HG02852 (cell line): ENCODE measurements at regions not wholly inside any gene's neighbourhood (a gene's known extent, or its start where the extent isn't known, plus 50 kb on each side); places are given as distances from the start of the nearest gene placed in this dataset.
"Not testable (repeated sequence)": the region's sequence is repeated elsewhere in the genome, so short reads cannot be mapped to it uniquely, and the experiment has no call there.

ENCODE experiments used
- ATAC-seq: cut with Tn5 transposase; IDR thresholded peaks from one replicate; pipeline ENCODE4 v1.9.1; 2021; ENCODE audit warnings: mild to moderate bottlenecking, moderate library complexity; ENCODE audit not compliant: unreplicated experiment

DNA sequence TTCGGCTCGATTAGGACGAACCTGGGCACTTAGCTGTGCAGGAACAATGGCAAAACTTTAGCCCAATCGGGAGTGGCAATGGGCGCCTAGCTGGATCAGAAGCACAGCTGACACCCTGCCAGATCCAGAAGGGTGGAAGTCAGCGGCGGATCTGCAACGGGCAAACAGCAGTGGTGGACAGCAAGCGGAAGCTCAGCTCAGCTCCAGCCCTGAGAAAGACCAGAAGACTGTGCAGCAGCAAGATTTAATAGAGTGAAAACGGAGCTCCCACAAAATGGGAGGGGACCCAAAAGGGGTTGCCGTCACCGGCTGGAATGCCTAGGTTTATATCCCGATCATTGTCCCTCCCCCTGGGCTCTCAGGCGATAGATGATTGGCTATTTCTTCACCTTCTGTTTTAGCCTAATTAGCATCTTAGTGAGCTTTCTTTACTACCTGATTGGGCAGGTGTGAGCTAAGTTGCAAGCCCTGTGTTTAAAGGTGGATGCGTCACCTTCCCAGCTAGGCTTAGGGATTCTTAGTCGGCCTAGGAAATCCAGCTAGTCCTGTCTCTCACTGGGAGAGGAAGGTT is 1237.9 kb downstream of the CDH12 start:
- ATAC-seq = no peak

DNA sequence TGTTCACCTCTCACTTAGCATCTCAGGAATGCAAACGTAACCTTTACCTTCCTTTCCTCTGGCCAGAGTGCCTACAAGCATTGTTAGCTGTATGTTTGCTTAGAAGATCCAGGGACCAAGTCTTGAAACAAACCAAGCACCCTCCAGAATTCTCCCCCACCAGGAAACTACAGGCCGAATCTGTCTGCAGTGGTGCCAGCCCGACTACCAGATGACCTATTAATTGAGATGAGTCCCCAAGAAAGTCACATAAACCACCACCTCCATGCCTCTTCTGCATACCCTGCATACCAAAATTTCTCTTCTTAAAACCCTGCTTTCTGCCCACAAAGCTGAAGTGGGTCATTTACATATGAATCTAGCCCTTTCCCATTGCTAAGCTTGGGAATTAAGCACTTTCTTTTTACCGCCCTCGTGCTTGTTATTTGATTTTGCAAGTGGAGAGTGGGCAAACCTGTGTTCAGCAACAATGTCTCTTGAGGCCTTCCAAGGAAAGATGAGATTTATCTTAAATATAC is 1239.1 kb downstream of the CDH12 start:
- ATAC-seq = no peak

DNA sequence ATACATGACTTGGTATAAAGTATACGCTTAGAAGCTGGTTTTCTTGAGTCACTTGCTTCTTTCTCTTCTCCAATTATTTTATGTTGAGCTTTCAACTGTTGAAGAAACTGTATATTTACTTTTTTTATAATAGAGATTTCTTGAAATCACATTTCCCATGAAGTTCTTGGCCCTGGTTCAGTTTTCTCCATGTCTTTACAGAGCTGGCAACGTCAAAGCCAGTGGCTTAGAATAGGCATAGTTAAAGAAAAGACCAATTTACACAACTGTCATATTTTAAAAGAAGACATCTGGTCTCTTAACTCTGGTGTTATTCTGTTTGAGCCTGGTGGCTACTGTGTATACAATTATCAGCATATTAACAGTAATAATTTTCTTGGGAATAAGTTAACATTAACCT is 1249.3 kb downstream of the CDH12 start:
- ATAC-seq = no peak

DNA sequence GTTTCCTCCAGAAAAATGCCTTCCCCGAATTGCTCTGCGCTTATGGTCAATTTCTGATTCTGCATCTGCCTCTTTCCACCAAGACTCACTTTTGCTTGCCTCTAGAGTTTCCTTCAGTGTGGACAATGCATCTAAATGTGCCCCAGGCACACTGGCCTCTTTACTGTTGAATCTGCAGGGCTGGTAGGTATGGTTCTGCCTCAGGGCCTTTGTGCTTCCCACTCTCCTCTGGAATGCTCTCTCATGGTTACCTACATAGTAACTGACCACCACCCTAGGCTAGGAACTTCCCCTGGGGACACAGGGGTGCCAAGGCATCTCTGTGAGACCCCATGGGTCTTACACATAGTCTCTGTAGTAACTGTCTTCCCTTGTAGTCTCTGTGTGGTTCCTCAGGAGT is 1258.6 kb downstream of the CDH12 start:
- no peak for ATAC-seq

DNA sequence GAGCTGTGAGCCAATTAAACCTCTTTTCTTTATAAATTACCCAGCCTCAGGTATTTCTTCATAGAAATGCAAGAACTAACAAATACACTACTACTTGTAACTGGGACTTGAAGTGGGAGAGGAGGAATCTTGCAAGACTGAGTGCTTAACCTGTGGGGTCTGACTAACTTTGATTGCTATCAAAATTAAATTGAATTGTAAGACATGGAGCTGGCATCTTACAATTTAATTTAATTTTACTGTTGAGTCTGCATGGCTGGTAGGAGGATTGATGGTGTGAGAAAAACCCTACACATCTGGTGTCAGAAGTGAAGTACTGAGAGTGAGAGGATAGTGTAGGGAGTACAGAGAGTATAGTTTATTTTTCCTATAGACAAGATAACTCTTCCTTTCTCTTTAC is 1259.9 kb downstream of the CDH12 start:
- ATAC-seq = no peak

DNA sequence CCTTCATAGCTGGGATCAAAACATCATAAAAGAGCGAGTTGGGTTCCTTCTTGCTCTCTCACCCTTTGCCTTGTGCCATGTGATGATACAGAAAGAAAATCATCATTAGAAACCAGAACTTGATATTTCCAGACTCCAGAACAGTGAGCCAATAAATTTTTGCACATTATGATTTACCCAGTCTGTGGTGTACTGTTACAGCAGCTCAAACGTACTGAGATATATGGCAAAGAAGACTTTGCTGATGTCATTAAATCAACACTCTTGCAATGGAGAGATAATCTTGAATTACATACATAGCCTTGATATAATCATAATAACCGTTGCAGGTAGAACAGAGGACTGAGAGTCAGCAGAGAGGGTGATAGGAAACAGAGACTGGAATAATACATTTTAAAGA is 1271.6 kb downstream of the CDH12 start:
- ATAC-seq = no peak

DNA sequence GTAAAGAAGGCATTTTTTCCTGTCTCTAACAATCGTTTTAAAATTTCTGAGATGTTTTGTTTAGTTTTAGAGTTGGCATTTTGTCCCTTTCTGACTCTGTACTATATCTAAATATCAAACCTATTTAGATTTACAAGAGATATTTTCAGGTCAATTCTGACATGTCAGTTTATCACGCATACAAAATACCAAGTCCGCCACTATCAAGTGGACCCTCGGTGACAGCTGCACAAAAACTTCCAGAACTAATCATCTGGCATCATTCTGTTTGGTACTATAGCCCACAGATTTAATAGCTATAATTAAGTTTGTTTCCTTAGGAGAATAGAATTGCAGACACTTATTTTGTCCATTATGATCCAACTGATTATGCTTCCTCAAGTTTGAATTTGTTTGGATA is 1278.2 kb downstream of the CDH12 start:
- ATAC-seq = no peak

DNA sequence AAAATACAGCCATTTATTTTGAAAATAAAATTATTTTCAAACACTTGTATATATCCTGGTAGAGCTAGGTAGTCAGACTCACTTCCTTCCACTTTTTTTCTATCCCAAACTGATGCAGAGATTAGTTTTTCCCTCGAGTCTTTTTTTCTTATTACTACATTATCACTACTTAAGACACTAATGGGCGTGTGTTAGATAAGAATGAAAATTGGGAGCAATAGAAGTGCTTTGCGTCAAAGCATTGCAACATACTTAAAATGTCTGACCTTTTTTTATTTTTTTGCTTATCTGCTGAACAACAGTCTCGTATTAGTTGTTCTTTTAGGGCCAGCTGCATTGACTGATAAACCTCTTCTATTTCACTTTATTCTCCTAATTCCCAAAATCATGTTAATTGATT is 1278.7 kb downstream of the CDH12 start:
- no peak for ATAC-seq

DNA sequence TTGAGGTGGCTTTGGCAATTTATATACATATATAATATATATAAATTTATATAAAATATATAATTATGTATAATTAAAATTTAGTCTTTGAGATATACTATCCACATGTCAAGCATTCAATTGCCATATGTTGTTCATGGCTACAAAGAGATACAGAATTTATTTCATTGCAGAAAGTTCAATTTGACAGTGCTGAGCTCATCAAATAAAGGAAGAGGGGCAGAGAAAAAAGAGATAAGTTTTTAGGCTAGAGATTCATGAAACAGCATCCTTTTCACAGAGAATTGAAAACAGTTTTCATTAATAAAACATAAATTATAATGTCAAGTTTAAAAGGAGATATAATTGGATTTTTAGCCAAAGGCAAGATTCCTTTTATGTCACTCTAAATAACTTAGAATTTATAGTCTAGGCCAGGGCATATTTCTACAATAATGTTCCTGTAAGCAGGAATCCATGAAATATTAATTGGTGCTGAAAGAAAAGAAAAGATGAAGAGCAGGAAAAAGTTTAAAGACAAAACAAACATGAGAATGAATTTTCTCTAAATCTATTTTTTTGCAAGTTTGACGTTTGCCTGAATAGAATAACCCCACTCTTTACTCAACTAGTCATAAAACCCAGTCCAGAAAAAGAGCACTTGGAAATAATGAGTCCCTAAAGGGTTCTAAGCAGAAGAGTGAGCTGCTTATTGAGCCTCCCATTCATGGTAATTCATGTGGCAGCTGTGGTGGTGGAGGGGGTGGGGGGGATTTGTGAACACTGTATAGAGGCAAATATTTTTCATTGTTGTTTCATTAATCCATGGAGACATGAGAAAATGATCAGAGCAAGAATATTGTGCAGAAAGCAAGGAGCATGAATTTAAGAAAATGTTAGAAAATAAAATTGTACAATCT is 1279.5 kb downstream of the CDH12 start:
- ATAC-seq = no peak

DNA sequence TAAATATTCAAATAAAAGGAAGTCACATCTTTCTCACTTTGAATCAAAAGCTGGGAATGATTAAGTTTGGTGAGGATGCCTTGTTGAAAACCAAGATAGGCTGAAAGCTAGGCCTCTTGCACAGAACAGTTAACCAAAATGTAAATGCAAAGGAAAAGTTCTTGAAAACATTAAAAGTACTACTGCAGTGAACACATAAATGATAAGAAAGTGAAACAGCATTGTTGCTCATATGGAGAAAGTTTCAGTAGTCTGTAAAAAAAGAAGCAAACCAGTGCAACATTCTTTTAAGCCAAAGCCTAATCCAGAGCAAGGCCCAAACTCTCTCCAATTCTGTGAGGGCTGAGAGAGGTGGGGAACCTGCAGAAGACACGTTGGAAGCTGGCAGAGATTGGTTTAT is 1281.9 kb downstream of the CDH12 start:
- ATAC-seq = peak; percentile 62

DNA sequence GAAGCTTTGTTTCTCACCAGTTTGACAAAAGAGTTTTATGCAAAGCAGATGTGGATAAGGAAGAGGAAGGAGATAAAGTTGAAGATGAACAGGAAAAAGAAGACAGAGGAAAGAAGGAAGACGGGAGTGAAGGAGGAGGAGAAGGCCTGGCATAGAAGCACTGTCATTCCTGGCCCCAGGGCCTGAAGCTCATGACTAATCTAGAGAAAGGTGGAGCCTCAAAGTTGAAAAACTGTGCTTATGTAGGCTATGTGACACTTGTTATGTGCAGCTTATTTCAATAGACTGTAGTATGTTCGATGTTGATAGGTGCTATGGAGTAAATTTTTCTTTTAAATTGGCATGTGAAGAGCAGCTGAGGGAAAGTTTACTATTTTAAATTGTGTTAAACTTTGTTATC is 1294.0 kb downstream of the CDH12 start:
- ATAC-seq = not testable (repeated sequence)

DNA sequence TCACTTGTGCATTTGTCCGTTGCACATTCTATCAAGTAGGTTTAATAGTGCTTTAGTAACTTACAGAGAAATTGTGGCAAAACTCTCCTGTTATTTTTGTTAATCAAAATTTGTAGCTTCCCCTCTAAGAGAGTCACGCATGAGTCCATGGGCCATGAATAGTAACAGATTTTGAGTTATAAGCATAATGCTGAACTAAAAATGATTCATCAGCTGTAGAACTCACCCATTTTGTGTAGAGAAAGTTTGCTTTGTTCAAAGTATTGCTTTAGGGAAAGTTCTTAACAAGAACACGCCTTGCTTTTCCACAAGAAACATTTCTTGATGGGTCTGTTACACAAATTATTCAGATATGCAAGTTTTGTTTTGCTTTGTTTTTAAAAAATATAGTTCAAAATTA is 1300.9 kb downstream of the CDH12 start:
- not testable (repeated sequence) for ATAC-seq

DNA sequence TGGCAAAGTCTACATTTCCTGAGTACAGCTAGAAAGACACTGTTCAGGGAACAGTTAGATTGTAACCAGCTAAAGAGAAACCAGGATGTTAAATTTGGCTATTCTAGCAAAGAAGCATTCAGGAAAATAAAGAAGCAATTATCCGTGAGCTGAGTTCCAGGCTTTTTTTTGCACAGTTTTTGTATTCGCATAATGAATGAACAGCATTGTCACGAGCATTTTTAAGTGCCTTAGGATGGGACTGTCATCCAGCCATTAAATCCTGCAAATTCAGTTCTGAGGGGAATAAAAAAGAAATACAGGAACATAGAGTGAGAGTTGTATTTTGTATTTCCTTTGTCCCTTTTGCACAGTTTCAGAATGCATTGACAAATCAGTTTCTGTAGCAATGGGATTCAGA is 1302.2 kb downstream of the CDH12 start:
- not testable (repeated sequence) for ATAC-seq

DNA sequence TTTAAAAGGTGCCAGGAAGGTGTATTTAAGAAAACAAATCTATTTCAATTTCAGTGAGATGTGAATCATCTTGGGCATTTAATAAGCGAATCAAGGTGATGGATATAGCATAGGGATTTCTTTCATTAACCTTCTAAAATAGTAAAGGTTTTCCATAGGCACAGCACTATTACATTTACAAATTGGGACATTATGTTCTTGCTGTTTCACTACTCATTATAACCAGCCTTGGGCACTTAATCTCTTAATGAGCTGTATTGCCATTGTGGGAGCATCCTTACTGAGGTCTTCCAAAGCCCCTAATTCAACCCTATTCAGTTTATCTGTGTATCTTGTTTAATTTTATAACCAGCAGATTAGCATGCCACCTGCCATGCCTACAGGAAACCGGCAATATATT is 1305.5 kb downstream of the CDH12 start:
- not testable (repeated sequence) for ATAC-seq

DNA sequence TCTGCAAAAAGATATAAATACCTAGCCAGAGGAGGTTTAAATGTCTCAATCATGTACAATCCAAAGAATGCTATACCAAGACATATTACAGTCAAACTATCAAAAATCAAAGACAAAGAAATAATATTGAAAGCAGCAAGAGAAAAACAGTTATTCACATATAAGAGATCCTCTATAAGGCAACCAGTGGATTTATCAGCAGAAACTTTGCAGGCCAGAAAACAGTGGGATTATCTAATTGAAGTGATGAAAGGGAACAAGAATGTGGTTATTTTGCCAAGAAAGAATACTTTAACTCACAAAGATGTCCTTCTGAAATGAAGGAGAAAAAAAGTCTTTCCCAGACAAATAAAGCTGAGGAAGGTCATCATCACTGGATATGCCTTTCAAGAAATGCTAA is 1318.0 kb downstream of the CDH12 start:
- ATAC-seq = not testable (repeated sequence)

DNA sequence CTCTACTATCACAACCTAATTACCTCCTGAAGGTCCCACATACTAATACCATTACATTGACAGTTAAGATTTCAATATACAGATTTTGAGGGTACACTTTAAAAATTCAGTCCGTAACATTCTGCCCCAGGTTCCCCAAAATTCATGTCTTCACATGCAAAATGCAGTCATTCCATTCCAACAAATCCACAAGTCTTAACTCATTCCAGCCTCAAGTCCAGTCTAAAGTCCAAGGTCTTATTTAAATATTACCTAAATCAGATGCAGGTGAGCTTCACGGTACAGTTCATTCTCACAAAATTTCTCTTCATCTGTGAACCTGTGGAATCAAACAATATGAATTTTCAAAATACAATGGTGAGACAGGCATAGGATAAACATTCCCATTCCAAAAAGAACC is 1332.0 kb downstream of the CDH12 start:
- ATAC-seq = not testable (repeated sequence)

DNA sequence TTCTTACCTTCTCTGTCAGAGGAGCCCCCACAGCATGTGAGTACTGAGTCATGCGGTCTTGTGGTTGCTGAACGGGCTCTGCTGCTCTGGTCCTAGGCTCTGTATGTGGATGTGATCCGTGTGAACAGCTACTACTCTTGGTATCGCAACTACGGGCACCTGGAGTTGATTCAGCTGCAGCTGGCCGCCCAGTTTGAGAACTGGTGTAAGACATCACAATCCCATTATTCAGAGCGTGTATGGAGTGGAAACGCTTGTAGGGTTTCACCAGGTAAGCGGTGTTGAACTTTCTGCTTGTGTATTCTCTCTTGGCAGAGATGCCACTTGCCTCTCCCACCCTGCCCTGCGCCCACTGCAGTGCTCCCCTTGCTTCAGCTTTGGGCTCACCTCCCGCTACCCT is 1356.2 kb downstream of the CDH12 start:
- ATAC-seq = not testable (repeated sequence)

DNA sequence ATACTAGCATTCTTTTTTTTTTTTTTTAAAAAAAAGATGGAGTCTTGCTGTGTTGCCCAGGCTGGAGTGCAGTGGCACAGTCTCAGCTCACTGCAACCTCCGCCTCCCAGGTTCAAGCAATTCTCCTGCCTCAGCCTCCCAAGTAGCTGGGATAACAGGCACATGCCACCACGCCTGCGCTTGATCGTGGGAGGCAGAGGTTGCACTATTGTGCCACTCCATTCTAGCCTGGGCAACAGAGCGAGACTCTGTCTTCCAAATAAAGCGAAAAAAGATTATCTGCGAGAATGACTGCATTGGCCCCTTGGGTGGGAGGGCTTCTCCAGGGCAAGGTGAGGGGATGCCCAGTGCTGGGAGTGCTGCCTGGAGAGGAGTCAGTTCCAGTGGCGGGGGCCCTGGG is 1357.1 kb downstream of the CDH12 start:
- not testable (repeated sequence) for ATAC-seq

DNA sequence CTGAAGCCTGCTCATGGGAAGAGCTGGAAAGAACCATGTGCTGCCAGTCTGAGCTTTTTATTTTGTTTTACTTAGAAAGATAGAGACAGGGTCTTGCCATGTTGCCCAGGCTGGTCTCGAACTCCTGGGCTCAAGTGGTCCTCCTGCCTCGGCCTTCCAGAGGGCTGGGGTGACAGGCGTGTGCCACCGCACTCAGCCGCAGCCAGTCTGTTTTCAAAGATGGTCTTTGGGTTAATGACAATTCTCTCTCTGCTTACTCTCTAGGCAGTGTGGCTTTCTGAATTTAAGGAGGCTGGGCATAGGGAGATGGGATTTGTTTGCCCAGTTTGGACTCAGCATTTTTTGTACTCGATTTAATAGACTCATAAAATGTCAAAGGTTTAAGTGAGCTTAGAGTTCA is 1357.9 kb downstream of the CDH12 start:
- not testable (repeated sequence) for ATAC-seq

DNA sequence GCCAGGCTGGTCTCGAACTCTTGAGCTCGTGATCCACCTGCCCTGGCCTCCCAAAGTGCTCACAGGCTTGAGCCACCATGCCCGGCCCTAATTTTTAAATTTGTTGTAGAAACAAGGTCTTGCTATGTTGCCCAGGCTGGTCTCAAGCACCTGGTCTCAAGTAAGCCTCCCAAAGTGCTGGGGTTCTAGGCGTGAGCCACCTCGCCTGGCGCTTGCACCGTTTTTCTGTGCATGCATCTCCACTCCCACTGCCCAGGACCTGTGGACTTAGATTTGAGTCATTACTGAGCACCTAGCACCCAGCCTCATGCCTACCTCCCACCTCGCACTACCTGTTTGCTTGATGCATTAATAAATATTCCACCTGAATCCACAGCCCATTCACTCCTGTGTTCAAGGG is 1359.1 kb downstream of the CDH12 start:
- ATAC-seq = not testable (repeated sequence)

DNA sequence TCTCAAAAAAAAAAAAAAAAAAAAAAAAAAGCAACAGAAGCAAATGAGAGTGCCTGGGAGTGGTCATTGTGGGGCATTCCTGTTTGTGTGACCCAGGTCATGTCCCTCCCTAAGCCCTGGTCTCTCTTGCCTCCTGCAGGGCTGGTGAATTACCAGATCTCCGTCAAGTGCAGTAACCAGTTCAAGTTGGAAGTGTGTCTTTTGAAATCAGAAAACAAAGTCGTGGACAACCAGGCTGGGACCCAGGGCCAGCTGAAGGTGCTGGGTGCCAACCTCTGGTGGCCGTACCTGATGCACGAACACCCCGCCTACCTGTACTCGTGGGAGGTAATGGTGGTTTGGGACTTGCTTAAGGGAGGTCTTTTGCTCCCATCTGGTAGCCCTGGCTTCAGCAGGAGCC is 1362.0 kb downstream of the CDH12 start:
- ATAC-seq = not testable (repeated sequence)

DNA sequence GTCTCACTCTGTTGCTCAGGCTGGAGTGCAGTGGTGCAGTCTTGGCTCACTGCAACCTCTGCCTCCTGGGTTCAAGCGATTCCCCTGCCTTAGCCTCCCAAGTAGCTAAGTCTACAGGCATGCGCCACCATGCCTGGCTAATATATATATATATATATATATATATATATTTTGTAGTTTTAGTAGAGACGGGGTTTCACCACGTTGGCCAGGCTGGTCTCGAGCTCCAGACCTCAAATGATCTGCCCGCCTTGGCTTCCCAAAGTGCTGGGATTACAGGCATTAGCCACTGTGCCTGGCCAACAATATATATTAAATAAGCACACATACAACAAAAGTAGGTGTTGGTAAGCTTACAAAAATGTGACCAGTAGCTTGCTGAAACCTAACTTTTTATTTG is 1364.3 kb downstream of the CDH12 start:
- not testable (repeated sequence) for ATAC-seq
